HUES64 (cell line): ENCODE measurements at regions not wholly inside any gene's neighbourhood (a gene's known extent, or its start where the extent isn't known, plus 50 kb on each side); places are given as distances from the start of the nearest gene placed in this dataset.
"Not testable (repeated sequence)": the region's sequence is repeated elsewhere in the genome, so short reads cannot be mapped to it uniquely, and the experiment has no call there.

Experiments used
- H3K27ac ChIP-seq: 2 replicates; pipeline ENCODE4 v1.7.0; 2013; ENCODE audit warnings: low read depth, low read length, inconsistent platforms
- H3K27me3 ChIP-seq: 2 replicates; pipeline ENCODE4 v1.6.1; 2013; ENCODE audit warnings: mild to moderate bottlenecking, low read length; ENCODE audit not compliant: insufficient read depth
- H3K36me3 ChIP-seq: 2 replicates; pipeline ENCODE4 v1.6.1; 2013; ENCODE audit warnings: mild to moderate bottlenecking, low read length; ENCODE audit not compliant: insufficient read depth
- H3K4me1 ChIP-seq: 2 replicates; pipeline ENCODE4 v1.6.1; 2013; ENCODE audit warnings: mild to moderate bottlenecking, low read length, moderate library complexity; ENCODE audit not compliant: insufficient read depth
- H3K4me3 ChIP-seq: 2 replicates; pipeline ENCODE4 v1.5.1; 2013; ENCODE audit warnings: mild to moderate bottlenecking, low read length, moderate library complexity
- H3K9ac ChIP-seq: 2 replicates; pipeline ENCODE4 v1.6.1; 2013; ENCODE audit warnings: mild to moderate bottlenecking, low read depth, low read length
- H3K9me3 ChIP-seq: 2 replicates; pipeline ENCODE4 v1.6.1; 2013; ENCODE audit warnings: low read depth, low read length; ENCODE audit not compliant: insufficient read depth
- WGBS: fragments of 150-250, 120-280 bp; methylation state at CpG from one replicate; pipeline ENCODE4 v1.1.7; 2013; ENCODE audit warnings: missing lambda C conversion rate; 5-methylcytosine and 5-hydroxymethylcytosine counted together

DNA sequence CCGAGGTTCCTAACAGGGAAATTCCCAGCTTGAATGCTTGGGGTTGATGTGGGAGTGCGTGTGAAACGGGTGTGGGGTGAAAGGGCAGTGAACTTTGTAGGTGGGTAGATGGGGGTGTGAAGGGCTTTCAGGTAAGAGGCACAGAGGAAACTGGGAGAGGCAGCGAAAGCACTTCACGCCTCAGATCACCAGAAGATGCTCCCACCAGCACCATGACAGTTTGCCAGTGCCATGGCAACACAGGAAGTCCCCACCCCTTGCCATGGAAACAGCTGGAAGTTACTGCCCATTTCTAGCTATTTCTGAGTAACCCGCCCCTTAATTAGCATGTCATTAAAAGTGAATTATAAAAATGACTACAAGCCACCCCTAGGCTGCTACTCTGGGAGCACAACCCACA, 1390.6 kb upstream of the TPTE start:
- H3K9ac ChIP-seq, H3K27me3 ChIP-seq, H3K27ac ChIP-seq, H3K36me3 ChIP-seq, H3K4me1 ChIP-seq, H3K9me3 ChIP-seq, H3K4me3 ChIP-seq: not testable (repeated sequence)
- WGBS: no CpG with 5 or more reads among the region's 6 CpGs
